HepG2 (cell line): ENCODE measurements at regions not wholly inside any gene's neighbourhood (a gene's known extent, or its start where the extent isn't known, plus 50 kb on each side); places are given as distances from the start of the nearest gene placed in this dataset.

ENCODE experiments used
- ATAC-seq: fragments of 200-7000 bp; cut with Tn5 transposase; 3 replicates; pipeline ENCODE4 v1.9.1; 2020; ENCODE audit warnings: mild to moderate bottlenecking, moderate library complexity
- BruUV-seq: library from RNA; stranded (reverse); fragments of 400-500 nt; replicated peaks from 2 replicates; lab custom pipeline; 2021; lab: Mats Ljungman, UMichigan
- CTCF ChIA-PET: fragments of 300-600 bp; formaldehyde crosslinking; extraction: SDS; loops from one replicate; lab custom pipeline; 2021; ENCODE audit warnings: low total read pairs, inconsistent platforms, low intra/inter-chr PET ratio; lab: Yijun Ruan, JAX
- POLR2A ChIA-PET: fragments of 350-600 bp; sonication (Branson Sonifier 250); formaldehyde crosslinking; loops from one replicate; lab custom pipeline; 2020; ENCODE audit warnings: antibody characterized with exemption, inconsistent platforms; lab: Yijun Ruan, JAX
- DNase-seq: peaks from one replicate; pipeline ENCODE4 v3.0.0-alpha.2; 2015; ENCODE audit warnings: low spot score
- FAIRE-seq: peaks from 3 replicates; lab custom pipeline; 2011; peaks lifted over from hg19 to GRCh38; lab: Jason Lieb, UNC
- H2AFZ ChIP-seq: one replicate; pipeline ENCODE4 v1.6.1; 2011; ENCODE audit warnings: low read length, inconsistent platforms
- H3K27ac ChIP-seq: fragments of 300-600 bp; 3 replicates; pipeline ENCODE4 v1.8.0; 2011; ENCODE audit warnings: mixed run types, mild to moderate bottlenecking, mixed read lengths, low read length, inconsistent platforms; ENCODE audit not compliant: insufficient read depth; ENCODE audit errors: extremely low read length
- H3K27me3 ChIP-seq, 2 experiments: fragments of 200-600 bp in 1 of 2; 2 replicates in 1 of 2; 3 replicates in 1 of 2; pipeline versions ENCODE4 v1.6.0 to v1.8.0; 2011; ENCODE audit warnings: low read length in 2 of 2, mild to moderate bottlenecking in 2 of 2, moderate library complexity in 2 of 2, inconsistent platforms in 1 of 2; ENCODE audit not compliant: insufficient read depth in 2 of 2, control insufficient read depth in 1 of 2
- H3K36me3 ChIP-seq, 2 experiments: fragments of 200-600 bp in 1 of 2; replicated peaks in 1 of 2; 2 replicates in 1 of 2; 3 replicates in 1 of 2; pipeline versions ENCODE4 v1.5.1 to v1.8.0; 2011; ENCODE audit warnings: low read length in 2 of 2, inconsistent platforms in 1 of 2; ENCODE audit not compliant: insufficient read depth in 2 of 2, control insufficient read depth in 1 of 2
- H3K4me1 ChIP-seq: 2 replicates; pipeline ENCODE4 v1.5.1; 2012; ENCODE audit warnings: low read length, inconsistent platforms; ENCODE audit not compliant: insufficient read depth
- H3K4me2 ChIP-seq: 2 replicates; pipeline ENCODE4 v1.6.0; 2011; ENCODE audit warnings: low read depth, low read length, inconsistent platforms
- H3K4me3 ChIP-seq, 3 experiments: fragments of 200-600 bp in 1 of 3; sonication (generic), shearing (Covaris generic) in 1 of 3; replicated peaks in 1 of 3; 2 replicates each; pipeline ENCODE4 v1.5.1; 2011 to 2016; ENCODE audit warnings: low read length in 3 of 3, inconsistent platforms in 2 of 3, low read depth in 2 of 3, mild to moderate bottlenecking in 2 of 3, control low read depth in 1 of 3, mixed read lengths in 1 of 3; ENCODE audit not compliant: insufficient read depth in 1 of 3
- H3K79me2 ChIP-seq: one replicate; pipeline ENCODE4 v1.6.1; 2011; ENCODE audit warnings: low read length, inconsistent platforms; ENCODE audit not compliant: insufficient read depth
- H3K9ac ChIP-seq: 2 replicates; pipeline ENCODE4 v1.6.0; 2011; ENCODE audit warnings: mild to moderate bottlenecking, low read depth, low read length, inconsistent platforms; ENCODE audit not compliant: insufficient read depth
- H3K9me3 ChIP-seq: 2 replicates; pipeline ENCODE4 v1.5.1; 2012; ENCODE audit warnings: mild to moderate bottlenecking, low read length
- H4K20me1 ChIP-seq: 2 replicates; pipeline ENCODE4 v1.6.0; 2011; ENCODE audit warnings: inconsistent platforms, mild to moderate bottlenecking, low read length, moderate library complexity; ENCODE audit not compliant: insufficient read depth
- ATM ChIP-seq: fragments of 450-650 bp; IDR thresholded peaks from 2 replicates; pipeline ENCODE4 v1.7.1; 2017; ENCODE audit warnings: mild to moderate bottlenecking, borderline replicate concordance
- BHLHE40 ChIP-seq: IDR thresholded peaks from 2 replicates; pipeline ENCODE4 v1.6.1; 2011; ENCODE audit warnings: low read length, improper control_type of control experiment
- GPN1 ChIP-seq: sonication (generic); formaldehyde crosslinking; IDR thresholded peaks from 2 replicates; pipeline ENCODE4 v1.5.1; 2020; ENCODE audit warnings: missing genetic modification reagents, borderline replicate concordance
- GTF2F1 ChIP-seq: fragments of 150-350 bp; IDR thresholded peaks from 2 replicates; pipeline ENCODE4 v1.6.1; 2014; ENCODE audit warnings: low read length
- NFE2L1 ChIP-seq: sonication (generic); formaldehyde crosslinking; IDR thresholded peaks from 2 replicates; pipeline ENCODE4 v1.4.0; 2020; ENCODE audit warnings: missing genetic modification reagents, mild to moderate bottlenecking, borderline replicate concordance
- NONO ChIP-seq, 2 experiments: fragments of 450-650 bp in 1 of 2; sonication (generic) in 1 of 2; formaldehyde crosslinking in 1 of 2; IDR thresholded peaks in 1 of 2; conservative IDR thresholded peaks in 1 of 2; 2 replicates each; pipeline versions ENCODE4 v1.6.1 to v1.8.0; 2017 to 2022; ENCODE audit warnings: mild to moderate bottlenecking in 1 of 2, missing genetic modification reagents in 1 of 2, moderate library complexity in 1 of 2
- ZMYM3 ChIP-seq: sonication (generic); formaldehyde crosslinking; IDR thresholded peaks from 2 replicates; pipeline ENCODE4 v1.5.1; 2020; ENCODE audit warnings: mild to moderate bottlenecking, missing genetic modification reagents
- ZNF446 ChIP-seq: sonication (generic); formaldehyde crosslinking; IDR thresholded peaks from 2 replicates; pipeline ENCODE4 v1.5.0; 2020; ENCODE audit warnings: mild to moderate bottlenecking, missing genetic modification reagents
- ZNF570 ChIP-seq: sonication (generic); formaldehyde crosslinking; IDR thresholded peaks from 2 replicates; pipeline ENCODE4 v1.4.0; 2020; ENCODE audit warnings: mild to moderate bottlenecking, missing genetic modification reagents, borderline replicate concordance
- ZNF572 ChIP-seq: sonication (generic); formaldehyde crosslinking; IDR thresholded peaks from 2 replicates; pipeline ENCODE4 v1.5.1; 2020; ENCODE audit warnings: mild to moderate bottlenecking, missing genetic modification reagents
- ZNF589 ChIP-seq: sonication (generic); formaldehyde crosslinking; conservative IDR thresholded peaks from 2 replicates; pipeline ENCODE4 v1.8.0; 2022; ENCODE audit warnings: mild to moderate bottlenecking, moderate library complexity, missing genetic modification reagents
- ZNF615 ChIP-seq: sonication (generic); formaldehyde crosslinking; IDR thresholded peaks from 2 replicates; pipeline ENCODE4 v1.5.0; 2020; ENCODE audit warnings: mild to moderate bottlenecking, missing genetic modification reagents, borderline replicate concordance
- ZNF616 ChIP-seq: sonication (generic); formaldehyde crosslinking; IDR thresholded peaks from 2 replicates; pipeline ENCODE4 v1.5.0; 2020; ENCODE audit warnings: low read depth, mild to moderate bottlenecking, missing genetic modification reagents
- ZNF674 ChIP-seq: sonication (generic); formaldehyde crosslinking; IDR thresholded peaks from 2 replicates; pipeline ENCODE4 v1.5.0; 2020; ENCODE audit warnings: low read depth, mild to moderate bottlenecking, missing genetic modification reagents
- ZNF747 ChIP-seq: sonication (generic); formaldehyde crosslinking; IDR thresholded peaks from 2 replicates; pipeline ENCODE4 v1.8.1; 2023; ENCODE audit warnings: missing genetic modification reagents, mild to moderate bottlenecking, borderline replicate concordance
- ZNF883 ChIP-seq: sonication (generic); formaldehyde crosslinking; IDR thresholded peaks from 2 replicates; pipeline ENCODE4 v1.5.1; 2020; ENCODE audit warnings: mild to moderate bottlenecking, missing genetic modification reagents; ENCODE audit errors: not compliant biosample characterization
- in situ Hi-C: cut with HindIII; loops from 2 replicates; pipeline ENCODE4 v1.10.0; 2017; ENCODE audit warnings: low pct_unique_long_range_greater_than_20kb; ENCODE audit not compliant: extremely low pct_ligation_motif_present
- intact Hi-C: fragments of 100-400 bp; cut with micrococcal nuclease; formaldehyde crosslinking; loops from one replicate; pipeline ENCODE4 v1.10.0; 2022; ENCODE audit not compliant: unreplicated experiment
- TF ChIP-seq, protein P1 (sequence below): sonication (generic); formaldehyde crosslinking; IDR thresholded peaks from 2 replicates; pipeline ENCODE4 v1.5.0; 2020; ENCODE audit warnings: mild to moderate bottlenecking, missing genetic modification reagents
- TF ChIP-seq, protein P2 (sequence below): sonication (generic); formaldehyde crosslinking; IDR thresholded peaks from 2 replicates; pipeline ENCODE4 v1.5.0; 2020; ENCODE audit warnings: missing genetic modification reagents
- TF ChIP-seq, protein P3 (sequence below): sonication (generic); formaldehyde crosslinking; IDR thresholded peaks from 2 replicates; pipeline ENCODE4 v1.5.0; 2020; ENCODE audit warnings: missing genetic modification reagents

DNA sequence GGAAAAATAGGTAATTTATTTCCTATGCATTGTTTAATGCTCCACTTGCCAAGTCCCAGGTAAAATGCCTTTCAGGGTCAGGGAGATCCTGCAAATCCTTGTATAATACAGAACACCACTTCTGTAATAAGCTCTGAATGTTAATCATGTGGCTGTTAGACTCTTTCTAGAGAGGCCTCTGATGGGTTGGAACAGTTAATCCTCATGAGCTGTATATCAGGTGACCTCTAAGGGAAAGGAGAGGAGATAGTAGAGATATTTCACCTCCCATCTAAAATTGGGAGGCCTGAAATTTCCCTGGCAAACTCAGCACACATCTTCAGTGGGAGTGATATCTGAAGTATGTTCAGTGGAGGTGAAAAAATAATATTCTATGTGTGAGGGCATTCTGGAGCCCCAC lies 210.6 kb upstream of the WDFY3 start:
- H2AFZ ChIP-seq, result no peak overlapping the region
- in situ Hi-C loops, result no loop called here

DNA sequence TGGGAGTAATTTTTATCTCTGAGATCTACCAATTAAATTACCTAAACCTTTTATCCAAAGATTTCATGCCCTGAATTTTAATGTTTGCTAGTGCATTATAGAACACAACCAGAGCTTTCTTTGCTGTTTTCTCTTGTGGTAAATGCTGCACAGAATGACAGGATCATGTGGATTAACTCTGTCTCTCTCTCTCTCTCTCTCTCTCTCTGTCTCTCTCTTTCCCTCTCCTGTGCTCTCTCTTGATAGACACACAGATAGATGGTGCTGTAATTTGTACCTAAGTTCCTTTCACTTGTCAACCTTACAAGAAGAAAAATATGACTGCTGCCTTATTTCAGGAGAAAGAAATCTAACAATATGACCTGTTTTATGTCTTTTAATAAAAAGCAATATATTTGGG lies 211.2 kb upstream of the WDFY3 start:
- CTCF ChIA-PET, result no interaction called here
- Histone ChIP-seq H4K20me1 (no peaks in the 10 kb centered on the region), H3K4me2 (no peak overlapping the region), H3K36me3 (no peaks in the 10 kb centered on the region), H3K27ac (no peak overlapping the region), H3K4me1 (no peaks in the 10 kb centered on the region), H3K27me3 (no peaks in the 10 kb centered on the region), H3K4me3 (no peak overlapping the region), H3K9ac (no peak overlapping the region), H3K9me3 (no peaks in the 10 kb centered on the region), H2AFZ (no peak overlapping the region), H3K79me2 (no peaks in the 10 kb centered on the region)
- DNase-seq (no peak), FAIRE-seq (no peak), ATAC-seq (no peak)
- intact Hi-C loops, result no loop called here
- BruUV-seq, result no TSS peak
- in situ Hi-C loops, result no loop called here
- POLR2A ChIA-PET, result no interaction called here
- no peak for TF ChIP-seq ZNF615 (CRISPR knock-in tag)
- no peak for TF ChIP-seq ZNF747 (CRISPR knock-in tag)
- TF ChIP-seq ZNF883 (CRISPR knock-in tag), result no peak
- TF ChIP-seq, protein P1, sequence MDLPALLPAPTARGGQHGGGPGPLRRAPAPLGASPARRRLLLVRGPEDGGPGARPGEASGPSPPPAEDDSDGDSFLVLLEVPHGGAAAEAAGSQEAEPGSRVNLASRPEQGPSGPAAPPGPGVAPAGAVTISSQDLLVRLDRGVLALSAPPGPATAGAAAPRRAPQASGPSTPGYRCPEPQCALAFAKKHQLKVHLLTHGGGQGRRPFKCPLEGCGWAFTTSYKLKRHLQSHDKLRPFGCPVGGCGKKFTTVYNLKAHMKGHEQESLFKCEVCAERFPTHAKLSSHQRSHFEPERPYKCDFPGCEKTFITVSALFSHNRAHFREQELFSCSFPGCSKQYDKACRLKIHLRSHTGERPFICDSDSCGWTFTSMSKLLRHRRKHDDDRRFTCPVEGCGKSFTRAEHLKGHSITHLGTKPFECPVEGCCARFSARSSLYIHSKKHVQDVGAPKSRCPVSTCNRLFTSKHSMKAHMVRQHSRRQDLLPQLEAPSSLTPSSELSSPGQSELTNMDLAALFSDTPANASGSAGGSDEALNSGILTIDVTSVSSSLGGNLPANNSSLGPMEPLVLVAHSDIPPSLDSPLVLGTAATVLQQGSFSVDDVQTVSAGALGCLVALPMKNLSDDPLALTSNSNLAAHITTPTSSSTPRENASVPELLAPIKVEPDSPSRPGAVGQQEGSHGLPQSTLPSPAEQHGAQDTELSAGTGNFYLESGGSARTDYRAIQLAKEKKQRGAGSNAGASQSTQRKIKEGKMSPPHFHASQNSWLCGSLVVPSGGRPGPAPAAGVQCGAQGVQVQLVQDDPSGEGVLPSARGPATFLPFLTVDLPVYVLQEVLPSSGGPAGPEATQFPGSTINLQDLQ (CRISPR knock-in tag), result no peak
- TF ChIP-seq, protein P2, sequence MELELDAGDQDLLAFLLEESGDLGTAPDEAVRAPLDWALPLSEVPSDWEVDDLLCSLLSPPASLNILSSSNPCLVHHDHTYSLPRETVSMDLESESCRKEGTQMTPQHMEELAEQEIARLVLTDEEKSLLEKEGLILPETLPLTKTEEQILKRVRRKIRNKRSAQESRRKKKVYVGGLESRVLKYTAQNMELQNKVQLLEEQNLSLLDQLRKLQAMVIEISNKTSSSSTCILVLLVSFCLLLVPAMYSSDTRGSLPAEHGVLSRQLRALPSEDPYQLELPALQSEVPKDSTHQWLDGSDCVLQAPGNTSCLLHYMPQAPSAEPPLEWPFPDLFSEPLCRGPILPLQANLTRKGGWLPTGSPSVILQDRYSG, result no peak
- no peak for TF ChIP-seq GTF2F1
- TF ChIP-seq, protein P3, sequence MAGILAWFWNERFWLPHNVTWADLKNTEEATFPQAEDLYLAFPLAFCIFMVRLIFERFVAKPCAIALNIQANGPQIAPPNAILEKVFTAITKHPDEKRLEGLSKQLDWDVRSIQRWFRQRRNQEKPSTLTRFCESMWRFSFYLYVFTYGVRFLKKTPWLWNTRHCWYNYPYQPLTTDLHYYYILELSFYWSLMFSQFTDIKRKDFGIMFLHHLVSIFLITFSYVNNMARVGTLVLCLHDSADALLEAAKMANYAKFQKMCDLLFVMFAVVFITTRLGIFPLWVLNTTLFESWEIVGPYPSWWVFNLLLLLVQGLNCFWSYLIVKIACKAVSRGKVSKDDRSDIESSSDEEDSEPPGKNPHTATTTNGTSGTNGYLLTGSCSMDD (CRISPR knock-in tag), result no peak
- TF ChIP-seq ZNF570 (CRISPR knock-in tag), result no peak
- no peak for TF ChIP-seq NFE2L1
- TF ChIP-seq ZNF572 (CRISPR knock-in tag), result no peak
- TF ChIP-seq ZNF589 (CRISPR knock-in tag), result no peak
- no peak for TF ChIP-seq NONO (IDR thresholded peaks at IDR 0.05)
- TF ChIP-seq NONO (CRISPR knock-in tag; conservative IDR thresholded peaks at IDR 0.05), result no peak
- no peak for TF ChIP-seq GPN1 (CRISPR knock-in tag)
- TF ChIP-seq ZNF446 (CRISPR knock-in tag), result no peak

More for the DNA sequence above, 210.6 kb upstream of the WDFY3 start:
- BruUV-seq, result no TSS peak
- intact Hi-C loops, result no loop called here
- H3K27me3 ChIP-seq, result no peaks in the 10 kb centered on the region
- H3K4me2 ChIP-seq, result no peak overlapping the region
- no peaks in the 10 kb centered on the region for H3K4me1 ChIP-seq
- TF ChIP-seq ATM, result no peak
- TF ChIP-seq ZNF674 (CRISPR knock-in tag), result no peak
- TF ChIP-seq ZMYM3 (CRISPR knock-in tag), result no peak
- TF ChIP-seq ZNF616 (CRISPR knock-in tag), result no peak
- no peak for TF ChIP-seq BHLHE40
- ChIA-PET POLR2A (no interaction called here), CTCF (no interaction called here)
- no peak overlapping the region for H3K9ac ChIP-seq
- FAIRE-seq, result no peak
- no peak for DNase-seq
- H4K20me1 ChIP-seq, result no peaks in the 10 kb centered on the region
- H3K9me3 ChIP-seq, result no peaks in the 10 kb centered on the region
- H3K27ac ChIP-seq, result no peak overlapping the region
- no peak for ATAC-seq
- H3K4me3 ChIP-seq, result no peak overlapping the region
- H3K36me3 ChIP-seq, result no peaks in the 10 kb centered on the region
- no peaks in the 10 kb centered on the region for H3K79me2 ChIP-seq
